Stimulated activated CD4-positive, alpha-beta T cell treated with anti-CD3 and anti-CD28 coated beads, TNF-alpha, amount 100 ng/mL, for 4 hours (primary cell): ENCODE measurements at regions not wholly inside any gene's neighbourhood (a gene's known extent, or its start where the extent isn't known, plus 50 kb on each side); places are given as distances from the start of the nearest gene placed in this dataset.

ENCODE experiments used
- DNase-seq, 3 experiments: peaks; one replicate each; pipeline ENCODE4 v3.0.0-alpha.2; 2020; ENCODE audit warnings: low read depth in 3 of 3

GRCh38 chr2:21500401-21500945 lies 376.7 kb downstream of the TDRD15 start:
- DNase-seq = no peak

- DNase-seq = no peak
These were observed 377.7 kb downstream of the TDRD15 start for GRCh38 chr2:21501376-21502027.

GRCh38 chr2:21515903-21516302 lies 392.1 kb downstream of the TDRD15 start:
- DNase-seq = no peak

GRCh38 chr2:21519412-21519811 lies 395.6 kb downstream of the TDRD15 start:
- DNase-seq = no peak

GRCh38 chr2:21519821-21520220 lies 396.1 kb downstream of the TDRD15 start:
- DNase-seq = no peak

GRCh38 chr2:21535826-21536225 lies 412.1 kb downstream of the TDRD15 start:
- DNase-seq = no peak

GRCh38 chr2:21539685-21540084 lies 415.9 kb downstream of the TDRD15 start:
- no peak for DNase-seq

- DNase-seq = no peak
These were observed 419.9 kb downstream of the TDRD15 start for GRCh38 chr2:21543630-21544029.

GRCh38 chr2:21544392-21544791 lies 420.6 kb downstream of the TDRD15 start:
- no peak for DNase-seq

GRCh38 chr2:21552981-21553380 lies 429.2 kb downstream of the TDRD15 start:
- DNase-seq = no peak

GRCh38 chr2:21559351-21559750 lies 435.6 kb downstream of the TDRD15 start:
- DNase-seq = no peak

- DNase-seq = no peak
These were observed 438.2 kb downstream of the TDRD15 start for GRCh38 chr2:21561965-21562364.

GRCh38 chr2:21567395-21567794 lies 443.6 kb downstream of the TDRD15 start:
- DNase-seq = no peak

- no peak for DNase-seq
These were observed 447.9 kb downstream of the TDRD15 start for GRCh38 chr2:21571686-21572085.

GRCh38 chr2:21580391-21580790 lies 456.6 kb downstream of the TDRD15 start:
- no peak for DNase-seq

- no peak for DNase-seq
These were observed 462.1 kb downstream of the TDRD15 start for GRCh38 chr2:21585881-21586280.

GRCh38 chr2:21590026-21590690 lies 466.4 kb downstream of the TDRD15 start:
- DNase-seq = no peak

- no peak for DNase-seq
These were observed 468.2 kb downstream of the TDRD15 start for GRCh38 chr2:21591926-21592325.

- DNase-seq = no peak
These were observed 475.6 kb downstream of the TDRD15 start for GRCh38 chr2:21599417-21599816.

GRCh38 chr2:21602789-21603188 lies 479.0 kb downstream of the TDRD15 start:
- no peak for DNase-seq

GRCh38 chr2:21607572-21607971 lies 483.8 kb downstream of the TDRD15 start:
- DNase-seq = no peak

GRCh38 chr2:21610304-21610703 lies 486.5 kb downstream of the TDRD15 start:
- no peak for DNase-seq

GRCh38 chr2:21617885-21618434 lies 494.2 kb downstream of the TDRD15 start:
- no peak for DNase-seq
